ENCODE measurements at regions not wholly inside any gene's neighbourhood (a gene's known extent, or its start where the extent isn't known, plus 50 kb on each side); places are given as distances from the start of the nearest gene placed in this dataset.

DNA sequence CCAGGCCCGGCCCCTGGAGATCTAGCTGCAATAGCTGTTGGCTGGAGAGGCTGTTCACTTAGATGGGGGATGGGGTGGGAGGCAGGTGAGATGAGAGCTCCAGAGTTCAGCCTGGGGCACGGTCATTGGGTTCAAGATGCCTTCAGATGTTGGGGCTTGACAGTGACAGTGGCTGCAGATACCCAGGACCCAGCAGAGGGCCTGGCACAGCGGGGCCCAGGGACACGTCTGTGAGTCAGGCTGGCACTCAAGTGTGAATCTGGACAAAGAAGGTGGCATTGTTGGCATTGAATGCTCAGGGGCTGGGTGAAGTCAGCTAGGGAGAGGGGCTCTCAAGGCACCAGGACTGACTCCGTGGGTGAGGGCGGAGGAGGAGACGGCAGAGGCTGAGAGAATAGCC lies 328.1 kb downstream of the SEC14L1 start:
- H3K4me1 Mint-ChIP-seq (ENCODE audit: unreplicated experiment) = peaks cover 91% of the 10 kb centered on the region
- H3K4me3 Mint-ChIP-seq (ENCODE audit: unreplicated experiment) = peak overlapping the region; percentile 80
- peaks cover 22% of the 10 kb centered on the region for H3K27me3 Mint-ChIP-seq (ENCODE audit: unreplicated experiment)
- DNase-seq (ENCODE audit: low spot score) = no peak
- TF ChIP-seq, protein P1, sequence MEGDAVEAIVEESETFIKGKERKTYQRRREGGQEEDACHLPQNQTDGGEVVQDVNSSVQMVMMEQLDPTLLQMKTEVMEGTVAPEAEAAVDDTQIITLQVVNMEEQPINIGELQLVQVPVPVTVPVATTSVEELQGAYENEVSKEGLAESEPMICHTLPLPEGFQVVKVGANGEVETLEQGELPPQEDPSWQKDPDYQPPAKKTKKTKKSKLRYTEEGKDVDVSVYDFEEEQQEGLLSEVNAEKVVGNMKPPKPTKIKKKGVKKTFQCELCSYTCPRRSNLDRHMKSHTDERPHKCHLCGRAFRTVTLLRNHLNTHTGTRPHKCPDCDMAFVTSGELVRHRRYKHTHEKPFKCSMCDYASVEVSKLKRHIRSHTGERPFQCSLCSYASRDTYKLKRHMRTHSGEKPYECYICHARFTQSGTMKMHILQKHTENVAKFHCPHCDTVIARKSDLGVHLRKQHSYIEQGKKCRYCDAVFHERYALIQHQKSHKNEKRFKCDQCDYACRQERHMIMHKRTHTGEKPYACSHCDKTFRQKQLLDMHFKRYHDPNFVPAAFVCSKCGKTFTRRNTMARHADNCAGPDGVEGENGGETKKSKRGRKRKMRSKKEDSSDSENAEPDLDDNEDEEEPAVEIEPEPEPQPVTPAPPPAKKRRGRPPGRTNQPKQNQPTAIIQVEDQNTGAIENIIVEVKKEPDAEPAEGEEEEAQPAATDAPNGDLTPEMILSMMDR (IDR thresholded peaks at IDR 0.05; ENCODE audit: unreplicated experiment) = no peak
- H3K27ac Mint-ChIP-seq (ENCODE audit: unreplicated experiment) = peak overlapping the region; percentile 95
- no peaks in the 10 kb centered on the region for H3K9me3 Mint-ChIP-seq (ENCODE audit: unreplicated experiment)
- peaks cover 28% of the 10 kb centered on the region for H3K36me3 Mint-ChIP-seq (ENCODE audit: low read depth, unreplicated experiment)

DNA sequence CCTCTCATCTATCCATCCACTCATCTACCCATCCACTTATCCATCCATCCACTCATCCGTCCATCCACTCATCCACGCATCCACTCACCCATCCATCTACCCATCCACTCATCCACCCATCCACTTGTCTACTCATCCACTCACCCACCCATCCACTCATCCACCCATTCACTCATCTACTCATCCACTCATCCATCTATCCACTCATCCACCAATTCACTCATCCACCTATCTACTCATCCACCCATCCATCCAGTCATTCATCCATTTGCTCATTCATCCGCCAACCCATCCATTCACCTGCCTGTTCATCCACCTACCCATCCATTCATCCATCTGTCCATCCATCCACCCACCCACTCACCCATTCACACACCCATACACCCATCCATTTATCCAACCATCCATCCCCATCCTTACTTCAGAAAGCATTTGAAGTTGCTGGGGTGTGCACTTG lies 329.6 kb downstream of the SEC14L1 start:
- Mint-ChIP-seq H3K36me3 (ENCODE audit: low read depth, unreplicated experiment) (peaks cover 24% of the 10 kb centered on the region), H3K4me3 (ENCODE audit: unreplicated experiment) (peak overlapping the region; percentile 88), H3K27me3 (ENCODE audit: unreplicated experiment) (peaks cover 23% of the 10 kb centered on the region), H3K9me3 (ENCODE audit: unreplicated experiment) (no peaks in the 10 kb centered on the region), H3K4me1 (ENCODE audit: unreplicated experiment) (peaks cover 99% of the 10 kb centered on the region), H3K27ac (ENCODE audit: unreplicated experiment) (peak overlapping the region; percentile 94)
- no peak for DNase-seq (ENCODE audit: low spot score)
- TF ChIP-seq, protein P1 (IDR thresholded peaks at IDR 0.05; ENCODE audit: unreplicated experiment) = no peak

DNA sequence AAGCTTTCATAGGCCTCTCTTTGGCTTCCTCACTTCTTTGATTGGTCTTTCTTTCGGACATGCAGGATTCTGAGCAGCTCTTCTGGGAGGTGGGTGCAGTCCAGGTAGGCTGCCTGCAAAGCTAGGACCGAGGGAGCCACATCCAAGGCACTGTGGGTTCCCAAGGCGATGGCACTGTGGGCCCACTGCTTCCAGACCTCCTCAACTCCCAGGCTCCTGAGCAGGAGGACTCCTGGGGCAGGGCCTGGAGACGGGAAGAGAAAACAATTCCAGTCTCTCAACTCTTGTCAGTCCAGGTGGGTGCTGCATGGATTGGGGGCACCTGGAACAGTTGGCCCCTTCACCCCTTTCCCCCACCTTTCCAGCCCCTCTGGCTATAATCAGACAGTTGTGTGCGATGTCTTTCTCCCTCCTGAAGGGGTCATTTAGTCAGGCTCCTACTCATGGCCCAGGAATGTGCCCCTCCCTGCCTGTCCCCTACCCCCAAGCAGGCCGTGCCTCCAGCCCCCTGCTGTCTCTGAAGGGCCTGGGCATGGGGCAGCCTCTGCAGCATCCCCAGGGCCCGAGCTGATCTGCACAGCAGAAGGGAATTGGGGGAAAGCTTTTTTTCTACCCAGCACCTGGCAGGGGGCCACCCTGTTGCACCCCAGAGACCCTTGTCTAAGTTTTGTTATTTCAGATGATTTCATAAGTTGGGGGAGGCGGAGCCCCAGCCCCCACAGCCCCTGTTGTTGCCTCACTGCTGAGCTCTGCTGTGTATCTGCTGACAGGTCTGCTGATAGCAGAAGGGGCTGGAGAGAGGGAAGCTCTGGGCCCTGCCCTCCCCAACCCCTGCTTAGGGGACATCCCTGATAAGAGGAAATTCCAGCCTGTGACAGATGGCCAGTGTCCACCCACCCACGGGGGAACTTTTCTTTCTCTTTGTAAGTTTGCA lies 330.3 kb downstream of the SEC14L1 start:
- DNase-seq (ENCODE audit: low spot score) = no peak
- H3K36me3 Mint-ChIP-seq (ENCODE audit: low read depth, unreplicated experiment) = peaks cover 24% of the 10 kb centered on the region
- TF ChIP-seq, protein P1 (IDR thresholded peaks at IDR 0.05; ENCODE audit: unreplicated experiment) = no peak
- peak overlapping the region; percentile 94 for H3K27ac Mint-ChIP-seq (ENCODE audit: unreplicated experiment)
- H3K4me1 Mint-ChIP-seq (ENCODE audit: unreplicated experiment) = peaks cover 99% of the 10 kb centered on the region
- peak overlapping the region; percentile 88 for H3K4me3 Mint-ChIP-seq (ENCODE audit: unreplicated experiment)
- peaks cover 23% of the 10 kb centered on the region for H3K27me3 Mint-ChIP-seq (ENCODE audit: unreplicated experiment)
- no peaks in the 10 kb centered on the region for H3K9me3 Mint-ChIP-seq (ENCODE audit: unreplicated experiment)

DNA sequence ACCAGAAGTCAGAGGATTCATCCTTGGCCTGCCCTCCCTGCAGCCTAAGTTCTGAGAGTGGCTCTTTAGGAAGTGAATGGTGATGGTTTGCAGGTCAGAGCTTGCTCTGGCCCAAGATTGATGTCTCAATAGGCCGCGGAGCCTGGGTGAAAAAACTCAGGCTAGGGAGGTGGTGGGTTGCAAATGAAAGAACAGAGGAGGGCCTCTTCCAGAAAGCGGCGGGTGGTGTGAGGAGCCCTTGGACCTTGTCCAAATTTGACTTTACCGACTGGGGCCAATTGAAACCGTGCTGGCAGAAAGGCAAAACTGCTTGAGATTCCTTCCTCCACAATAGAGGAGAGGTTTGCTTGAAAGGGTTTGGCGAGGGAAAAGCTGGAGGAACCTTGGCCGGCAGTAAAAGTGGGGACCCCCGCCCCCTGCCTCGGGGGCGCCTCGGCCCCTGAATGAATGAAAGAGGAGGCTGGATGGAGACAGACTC lies 331.3 kb downstream of the SEC14L1 start:
- Mint-ChIP-seq H3K27ac (ENCODE audit: unreplicated experiment) (peak overlapping the region; percentile 94), H3K4me3 (ENCODE audit: unreplicated experiment) (peak overlapping the region; percentile 9), H3K36me3 (ENCODE audit: low read depth, unreplicated experiment) (peaks cover 20% of the 10 kb centered on the region), H3K9me3 (ENCODE audit: unreplicated experiment) (no peaks in the 10 kb centered on the region), H3K27me3 (ENCODE audit: unreplicated experiment) (peaks cover 20% of the 10 kb centered on the region), H3K4me1 (ENCODE audit: unreplicated experiment) (peaks cover 99% of the 10 kb centered on the region)
- DNase-seq (ENCODE audit: low spot score) = no peak
- TF ChIP-seq, protein P1 (IDR thresholded peaks at IDR 0.05; ENCODE audit: unreplicated experiment) = no peak
